ENCODE measurements at regions not wholly inside any gene's neighbourhood (a gene's known extent, or its start where the extent isn't known, plus 50 kb on each side); places are given as distances from the start of the nearest gene placed in this dataset.

- no peak overlapping the region for H4K8ac ChIP-seq (ENCODE audit: extremely low read depth, insufficient read depth, low read length)
- no peaks in the 10 kb centered on the region for H3K79me2 ChIP-seq (ENCODE audit: control insufficient read depth in 1 of 2, insufficient read depth in 2 of 2, low read length in 2 of 2)
- no peaks in the 10 kb centered on the region for H3K79me1 ChIP-seq (ENCODE audit: low read depth, low read length)
- no peak overlapping the region for H4K91ac ChIP-seq (replicated peaks; ENCODE audit: insufficient read length, low read length)
- no peak overlapping the region for H4K5ac ChIP-seq (ENCODE audit: insufficient read length, low read depth, low read length)
- H3K9ac ChIP-seq (replicated peaks in 1 of 4; ENCODE audit: extremely low read depth in 1 of 4, low read depth in 3 of 4, low read length in 3 of 4): no peak overlapping the region
- DNase-seq (ENCODE audit: low read depth in 1 of 2, low spot score in 2 of 2) (no peak), FAIRE-seq (no peak)
- TF ChIP-seq TAF1 (IDR thresholded peaks at IDR 0.05; ENCODE audit: low read depth, low read length) (no peak), GABPA (IDR thresholded peaks at IDR 0.05; ENCODE audit: borderline replicate concordance, insufficient read depth, low read length) (no peak), TEAD4 (IDR thresholded peaks at IDR 0.05; ENCODE audit: low read depth, low read length) (no peak), EZH2 (IDR thresholded peaks at IDR 0.05; ENCODE audit: low read depth, low read length, severe bottlenecking) (no peak), CBX5 (IDR thresholded peaks at IDR 0.05; ENCODE audit: low read depth, low read length) (no peak), EP300 (IDR thresholded peaks at IDR 0.05; ENCODE audit: borderline replicate concordance in 1 of 2, low read depth in 2 of 2, low read length in 2 of 2) (no peak), CEBPB (IDR thresholded peaks at IDR 0.05; ENCODE audit: low read depth, low read length) (no peak), CHD1 (IDR thresholded peaks at IDR 0.05; ENCODE audit: low read depth, low read length) (no peak)
- TF ChIP-seq, protein P1, sequence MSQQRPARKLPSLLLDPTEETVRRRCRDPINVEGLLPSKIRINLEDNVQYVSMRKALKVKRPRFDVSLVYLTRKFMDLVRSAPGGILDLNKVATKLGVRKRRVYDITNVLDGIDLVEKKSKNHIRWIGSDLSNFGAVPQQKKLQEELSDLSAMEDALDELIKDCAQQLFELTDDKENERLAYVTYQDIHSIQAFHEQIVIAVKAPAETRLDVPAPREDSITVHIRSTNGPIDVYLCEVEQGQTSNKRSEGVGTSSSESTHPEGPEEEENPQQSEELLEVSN (IDR thresholded peaks at IDR 0.05): no peak
- 91% methylated on average over 3 of the region's 3 CpGs; no CpG with 5 or more reads in 1 of the 2 experiments for WGBS, 2 experiments (ENCODE audit: extremely low coverage in 1 of 2, insufficient coverage in 1 of 2, insufficient read length in 1 of 2, insufficient replicate concordance in 2 of 2, low coverage in 1 of 2, low lambda C conversion rate in 2 of 2, missing lambda C conversion rate in 1 of 2)
- H2BK20ac ChIP-seq (ENCODE audit: low read length): no peak overlapping the region
- H3K4me2 ChIP-seq (ENCODE audit: insufficient read depth in 1 of 2, low read depth in 2 of 2, low read length in 2 of 2): no peak overlapping the region
- no peak overlapping the region for H2BK120ac ChIP-seq (replicated peaks; ENCODE audit: low read depth, low read length)
- no peak overlapping the region for H3K18ac ChIP-seq (ENCODE audit: extremely low read depth, low read length)
- no peak overlapping the region for H2BK5ac ChIP-seq (ENCODE audit: low read depth, low read length)
- H2AFZ ChIP-seq (ENCODE audit: low read length): no peak overlapping the region
- no peak overlapping the region for H2BK12ac ChIP-seq (ENCODE audit: low read depth, low read length)
- H4K20me1 ChIP-seq (replicated peaks in 1 of 2; ENCODE audit: control insufficient read depth in 1 of 2, insufficient read depth in 2 of 2, low read length in 2 of 2): no peaks in the 10 kb centered on the region
- H3K14ac ChIP-seq (ENCODE audit: insufficient read length): no peak overlapping the region
- H3K23ac ChIP-seq (ENCODE audit: insufficient read length): no peak overlapping the region
- H3K9me3 ChIP-seq (ENCODE audit: insufficient read depth in 2 of 2, low read depth in 1 of 2, low read length in 1 of 2): no peaks in the 10 kb centered on the region
- H3K56ac ChIP-seq (replicated peaks; ENCODE audit: insufficient read length, low read depth, low read length): no peak overlapping the region
- no peaks in the 10 kb centered on the region for H3K27me3 ChIP-seq (replicated peaks in 1 of 4; ENCODE audit: control insufficient read depth in 3 of 4, extremely low read depth in 1 of 4, insufficient read depth in 3 of 4, low read length in 3 of 4)
- no peaks in the 10 kb centered on the region for H3K4me1 ChIP-seq (replicated peaks in 1 of 4; ENCODE audit: control insufficient read depth in 3 of 4, insufficient read depth in 4 of 4, low read length in 3 of 4)
- H3K4me3 ChIP-seq (ENCODE audit: extremely low read depth in 1 of 4, insufficient read depth in 2 of 4, low read depth in 3 of 4, low read length in 4 of 4): no peak overlapping the region
- H2BK15ac ChIP-seq (ENCODE audit: low read length): no peak overlapping the region
- no peaks in the 10 kb centered on the region for H3K36me3 ChIP-seq (ENCODE audit: control insufficient read depth in 2 of 4, insufficient read depth in 4 of 4, low read length in 3 of 4)
- H3K23me2 ChIP-seq (ENCODE audit: low read depth, low read length): no peaks in the 10 kb centered on the region
- no peak overlapping the region for H2AK5ac ChIP-seq (ENCODE audit: low read depth, low read length)
- ChIA-PET POLR2A (ENCODE audit: partially characterized antibody) (interaction anchor here (0.6 kb wide), 1 partner anchor 71 kb away, joined by 3 read pairs; no protein-coding TSS in a partner anchor), CTCF (ENCODE audit: partially characterized antibody) (interaction anchor here (1.6 kb wide), 1 partner anchor 29 kb away, joined by 6 read pairs; no protein-coding TSS in a partner anchor)
- no peak overlapping the region for H3K27ac ChIP-seq (ENCODE audit: low read depth, low read length)
- no peak overlapping the region for H3K4ac ChIP-seq (replicated peaks; ENCODE audit: insufficient read length, low read depth, low read length)
These were observed 100.4 kb upstream of the TCF21 start for GRCh38 chr6:133788556-133788955.

Data from H1 (cell line).